ENCODE measurements at regions not wholly inside any gene's neighbourhood (a gene's known extent, or its start where the extent isn't known, plus 50 kb on each side); places are given as distances from the start of the nearest gene placed in this dataset.

DNA sequence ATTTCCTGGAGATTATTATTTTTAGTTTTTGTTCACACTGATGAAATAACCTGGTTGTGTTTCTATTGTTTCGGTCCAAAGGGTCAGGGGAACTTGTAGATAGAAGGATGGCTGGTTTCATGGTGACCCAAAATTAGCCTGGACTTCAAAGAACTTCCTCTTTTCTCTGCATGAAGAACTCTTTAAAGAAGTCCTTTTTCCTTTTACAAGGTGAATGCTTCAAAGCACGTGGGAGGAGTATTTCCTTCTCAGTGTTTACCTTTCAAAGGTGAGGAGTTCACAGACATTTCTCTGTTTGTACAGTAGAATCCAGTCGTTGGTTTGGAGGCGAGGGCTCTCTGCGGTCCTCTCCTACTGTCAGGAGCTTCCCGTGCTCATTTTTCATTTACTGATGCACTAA is 561.7 kb downstream of the GATA3 start:
- dilution Hi-C loops (cut with HindIII; ENCODE audit: low sequenced_read_pairs, unreplicated experiment): no loop called here
- H3K4me1 ChIP-seq (ENCODE audit: control insufficient read depth, insufficient read depth, low read length): no peaks in the 10 kb centered on the region

More for the DNA sequence above, 561.7 kb downstream of the GATA3 start:
- no peak overlapping the region for H3K14ac ChIP-seq (replicated peaks; ENCODE audit: low read depth, low read length)
- BruUV-seq (replicated peaks): no TSS peak
- no peak overlapping the region for H4K8ac ChIP-seq (ENCODE audit: low read depth in 2 of 2, low read length in 2 of 2)
- H3K36me3 ChIP-seq (ENCODE audit: control insufficient read depth, insufficient read depth, low read length): no peaks in the 10 kb centered on the region
- H3K9me1 ChIP-seq (ENCODE audit: insufficient read depth, low read length): no peaks in the 10 kb centered on the region
- no peak for TF ChIP-seq BHLHE40 (IDR thresholded peaks at IDR 0.05; ENCODE audit: low read depth, low read length)
- no peak for TF ChIP-seq SMC3 (IDR thresholded peaks at IDR 0.05; ENCODE audit: low read depth, low read length)
- TF ChIP-seq MAZ (IDR thresholded peaks at IDR 0.05; ENCODE audit: borderline replicate concordance, low read depth, low read length): no peak
- TF ChIP-seq RFX5 (IDR thresholded peaks at IDR 0.05; ENCODE audit: low read depth, low read length): no peak
- no peak overlapping the region for H2BK5ac ChIP-seq (ENCODE audit: low read depth, low read length, poor library complexity, severe bottlenecking)
- H3K4me2 ChIP-seq (ENCODE audit: low read depth, low read length): no peak overlapping the region
- no peak overlapping the region for H2AK9ac ChIP-seq (replicated peaks; ENCODE audit: low read depth, low read length, poor library complexity)
- ChIA-PET POLR2A (ENCODE audit: unreplicated experiment) (no interaction called here), CTCF (no interaction called here)
- in situ Hi-C loops (cut with MboI; ENCODE audit: low sequenced_read_pairs) (no loop called here), intact Hi-C loops (cut with micrococcal nuclease) (no loop called here)
- no peak overlapping the region for H3K23ac ChIP-seq (ENCODE audit: low read depth, low read length)
- H4K91ac ChIP-seq (ENCODE audit: insufficient read depth, low read depth, low read length): no peak overlapping the region
- H4K5ac ChIP-seq (ENCODE audit: low read depth, low read length): no peak overlapping the region
- no peak overlapping the region for H2BK20ac ChIP-seq (ENCODE audit: low read depth, low read length)
- ATAC-seq (ENCODE audit: low read depth): no peak
- peaks cover 13% of the 10 kb centered on the region for H3K9me3 ChIP-seq (ENCODE audit: control insufficient read depth, insufficient read depth, low read length)
- no peak for DNase-seq
- H3K9ac ChIP-seq (ENCODE audit: low read depth, low read length): no peak overlapping the region
- no peak overlapping the region for H3K4me3 ChIP-seq (ENCODE audit: insufficient read depth, low read depth, low read length)
- no peaks in the 10 kb centered on the region for H4K20me1 ChIP-seq (ENCODE audit: insufficient read depth, low read length)
- H3K27me3 ChIP-seq (ENCODE audit: control insufficient read depth, insufficient read depth, low read length): no peaks in the 10 kb centered on the region
- H2AK5ac ChIP-seq (ENCODE audit: low read depth, low read length): no peak overlapping the region
- no CpG with 5 or more reads among the region's 6 CpGs for WGBS, 2 experiments (ENCODE audit: extremely low coverage in 2 of 2, insufficient read length in 1 of 2)
- H3K79me1 ChIP-seq (ENCODE audit: low read depth in 1 of 2, low read length in 2 of 2): no peaks in the 10 kb centered on the region
- no peak overlapping the region for H3K56ac ChIP-seq (ENCODE audit: extremely low read depth, insufficient read depth, low read length)
- no peak overlapping the region for H3K27ac ChIP-seq (ENCODE audit: insufficient read depth, low read length)
- no peak overlapping the region for H3K4ac ChIP-seq (ENCODE audit: low read depth, low read length)
- H3K18ac ChIP-seq (ENCODE audit: low read depth, low read length): no peak overlapping the region
- H2BK120ac ChIP-seq (ENCODE audit: low read depth, low read length): no peak overlapping the region
- H2BK15ac ChIP-seq (ENCODE audit: low read depth, low read length): no peak overlapping the region
- no peak overlapping the region for H2AFZ ChIP-seq (replicated peaks; ENCODE audit: low read length, poor library complexity)

Measured in IMR-90 (cell line).